Gastroesophageal sphincter (tissue), 4 donors: ENCODE measurements at regions not wholly inside any gene's neighbourhood (a gene's known extent, or its start where the extent isn't known, plus 50 kb on each side); places are given as distances from the start of the nearest gene placed in this dataset.

Experiments
- ATAC-seq: fragments of 150-250 bp; one replicate; pipeline ENCODE4 v1.9.1; 2016; ENCODE audit warnings: mild to moderate bottlenecking, moderate library complexity
- H3K27ac ChIP-seq, 4 donors: fragments of 200-600 bp; sonication (generic) in 3 of 4; 1 replicate in 3 of 4; 2 replicates in 1 of 4; pipeline ENCODE4 v1.5.1; 2016 to 2019
- H3K27me3 ChIP-seq: fragments of 200-600 bp; sonication (generic); one replicate; pipeline ENCODE4 v1.5.1; 2019
- H3K36me3 ChIP-seq, 2 donors: fragments of 200-600 bp; sonication (generic); one replicate each; pipeline ENCODE4 v1.5.1; 2019; ENCODE audit warnings: control low read depth in 1 of 2
- H3K4me1 ChIP-seq, 3 donors: fragments of 200-600 bp; sonication (generic); 1 replicate in 2 of 3; 2 replicates in 1 of 3; pipeline ENCODE4 v1.5.1; 2016 to 2019; ENCODE audit warnings: control low read depth in 2 of 3
- H3K4me3 ChIP-seq, 2 donors: fragments of 200-600 bp; sonication (generic); one replicate each; pipeline ENCODE4 v1.5.1; 2019; ENCODE audit warnings: mild to moderate bottlenecking in 1 of 2, moderate library complexity in 1 of 2
- H3K9me3 ChIP-seq, 3 donors: fragments of 200-600 bp; sonication (generic); one replicate each; pipeline ENCODE4 v1.5.1; 2017 to 2019; ENCODE audit warnings: control low read depth in 2 of 3
- CTCF ChIP-seq, 4 experiments: fragments of 200-600 bp in 2 of 4; fragments of 450-650 bp in 2 of 4; sonication (generic) in 1 of 4; IDR thresholded peaks; one replicate each; pipeline ENCODE4 v1.5.1; 2017 to 2019; ENCODE audit warnings: antibody characterized with exemption in 4 of 4, mild to moderate bottlenecking in 2 of 4, moderate library complexity in 2 of 4
- EP300 ChIP-seq: sonication (generic); formaldehyde crosslinking; IDR thresholded peaks from one replicate; pipeline ENCODE4 v1.6.1; 2017; ENCODE audit warnings: antibody characterized with exemption, mild to moderate bottlenecking
- POLR2A ChIP-seq, 2 donors: fragments of 450-650 bp; IDR thresholded peaks; one replicate each; pipeline ENCODE4 v1.6.1; 2017; ENCODE audit warnings: antibody characterized with exemption in 2 of 2, mild to moderate bottlenecking in 2 of 2, moderate library complexity in 1 of 2
- POLR2AphosphoS5 ChIP-seq: sonication (generic); formaldehyde crosslinking; IDR thresholded peaks from one replicate; pipeline ENCODE4 v1.6.1; 2017; ENCODE audit warnings: antibody characterized with exemption
- WGBS, 2 donors: methylation state at CpG; one replicate each; pipeline ENCODE4 v1.1.5; 2018; ENCODE audit warnings: low coverage in 1 of 2; 5-methylcytosine and 5-hydroxymethylcytosine counted together

DNA sequence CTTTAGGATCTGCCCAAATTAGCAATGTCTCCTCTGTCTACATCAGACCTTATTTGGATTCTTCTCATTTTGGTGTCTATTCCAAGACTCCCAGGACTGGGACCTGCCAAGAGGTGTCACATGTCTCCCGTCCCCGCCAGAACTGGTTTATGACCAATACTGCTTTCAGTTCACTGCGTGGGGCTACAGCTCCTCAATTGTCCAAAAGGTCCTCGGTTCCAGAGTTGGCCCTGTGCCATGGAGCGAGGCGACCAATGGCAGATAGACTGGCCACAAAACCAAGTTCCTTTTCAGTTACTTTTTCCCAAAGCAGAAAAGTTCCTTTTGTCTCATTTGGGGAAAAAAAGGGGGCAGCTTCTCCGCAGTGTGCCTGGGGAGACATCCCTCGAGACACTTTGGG, 144.1 kb upstream of the ZNF236 start:
- Histone ChIP-seq H3K36me3 (no peaks in the 10 kb centered on the region), H3K4me1 (no peaks in the 10 kb centered on the region), H3K27ac (no peak overlapping the region), H3K9me3 (no peaks in the 10 kb centered on the region), H3K4me3 (no peak overlapping the region), H3K27me3 (no peaks in the 10 kb centered on the region)
- no peak for ATAC-seq
- TF ChIP-seq POLR2AphosphoS5 (no peak), CTCF (IDR thresholded peaks at IDR 0.05) (no peak), POLR2A (IDR thresholded peaks at IDR 0.05) (no peak), EP300 (no peak)
- 59% methylated on average over 7 of the region's 8 CpGs; no CpG with 5 or more reads in 1 of the 2 donors for WGBS, 2 donors

- no peak for TF ChIP-seq POLR2A (IDR thresholded peaks at IDR 0.05)
- TF ChIP-seq CTCF (IDR thresholded peaks at IDR 0.05) = no peak
- TF ChIP-seq POLR2AphosphoS5 = no peak
- no peak for TF ChIP-seq EP300
These were observed 147.8 kb upstream of the ZNF236 start for GRCh38 chr18:76674596-76674995.

DNA sequence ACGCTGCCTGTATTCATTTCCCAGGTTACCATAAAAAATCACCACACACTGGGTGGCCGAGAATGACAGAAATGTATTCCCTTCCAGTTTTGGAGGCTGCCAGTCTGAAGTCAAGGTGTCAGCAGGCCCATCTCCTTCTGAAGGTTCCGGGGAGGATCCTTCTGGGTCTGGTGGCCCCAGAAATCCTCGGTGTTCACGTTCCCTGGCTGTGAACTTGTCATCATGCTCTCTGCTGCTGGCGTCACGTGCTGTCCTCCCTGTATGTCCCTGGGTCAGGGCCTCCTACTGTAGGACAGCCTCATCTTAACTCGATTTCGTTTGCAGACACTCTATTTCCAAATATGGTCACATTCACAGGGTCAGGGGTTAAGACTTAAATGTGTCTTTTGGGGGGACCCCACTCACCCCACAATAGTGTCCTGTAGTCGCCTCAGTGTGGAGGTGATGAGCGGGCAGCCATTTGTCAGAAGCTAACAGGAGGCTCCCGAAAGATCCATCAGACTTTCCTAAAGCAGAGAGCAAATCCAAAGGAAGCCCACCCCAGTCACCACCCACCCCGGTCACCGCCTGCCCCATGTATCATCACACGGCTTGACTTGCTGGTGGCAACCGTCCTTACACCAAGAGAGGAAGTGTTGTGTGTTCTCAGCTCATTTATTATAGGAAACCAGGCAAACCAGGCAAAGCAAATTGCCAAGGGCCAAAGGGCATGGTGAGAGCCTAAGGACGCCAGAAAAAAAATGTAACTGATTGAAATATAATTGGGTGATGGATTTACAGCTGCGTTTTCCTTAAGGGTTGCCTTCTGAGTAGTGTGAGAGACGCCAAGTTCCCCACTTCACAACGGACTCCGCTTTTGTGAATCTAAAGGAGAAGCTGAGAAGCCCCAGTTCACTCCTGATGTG, 148.8 kb upstream of the ZNF236 start:
- no peaks in the 10 kb centered on the region for H3K4me1 ChIP-seq
- no peaks in the 10 kb centered on the region for H3K27me3 ChIP-seq
- no peak for ATAC-seq
- H3K4me3 ChIP-seq = no peak overlapping the region
- no peaks in the 10 kb centered on the region for H3K9me3 ChIP-seq
- H3K27ac ChIP-seq = no peak overlapping the region
- 76 to 83% methylated on average over 8 to 14 of the region's 21 CpGs for WGBS, 2 donors
- H3K36me3 ChIP-seq = no peaks in the 10 kb centered on the region
- TF ChIP-seq POLR2A (IDR thresholded peaks at IDR 0.05) (no peak), CTCF (IDR thresholded peaks at IDR 0.05) (no peak), POLR2AphosphoS5 (no peak), EP300 (no peak)

More at GRCh38 chr18:76674596-76674995, 147.8 kb upstream of the ZNF236 start:
- Histone ChIP-seq H3K4me3 (no peak overlapping the region), H3K27me3 (no peaks in the 10 kb centered on the region), H3K9me3 (no peaks in the 10 kb centered on the region), H3K36me3 (no peaks in the 10 kb centered on the region), H3K4me1 (no peaks in the 10 kb centered on the region), H3K27ac (no peak overlapping the region)
- no peak for ATAC-seq
- 78 to 100% methylated on average over 2 to 5 of the region's 6 CpGs for WGBS, 2 donors

GRCh38 chr18:76672627-76673026, 149.7 kb upstream of the ZNF236 start:
- TF ChIP-seq CTCF (IDR thresholded peaks at IDR 0.05) = no peak
- no peak for TF ChIP-seq POLR2AphosphoS5
- TF ChIP-seq EP300 = no peak
- TF ChIP-seq POLR2A (IDR thresholded peaks at IDR 0.05) = no peak
- no peak for ATAC-seq
- H3K27ac ChIP-seq = no peak overlapping the region
- no peaks in the 10 kb centered on the region for H3K9me3 ChIP-seq
- H3K4me1 ChIP-seq = no peaks in the 10 kb centered on the region
- H3K27me3 ChIP-seq = no peaks in the 10 kb centered on the region
- H3K36me3 ChIP-seq = no peaks in the 10 kb centered on the region
- 88% methylated on average over 3 of the region's 3 CpGs; no CpG with 5 or more reads in 1 of the 2 donors for WGBS, 2 donors
- H3K4me3 ChIP-seq = no peak overlapping the region
